PC-9 (cell line): ENCODE measurements at regions not wholly inside any gene's neighbourhood (a gene's known extent, or its start where the extent isn't known, plus 50 kb on each side); places are given as distances from the start of the nearest gene placed in this dataset.

Source experiments
- CTCF ChIP-seq: fragments of 200-600 bp; sonication (generic); conservative IDR thresholded peaks from 2 replicates; pipeline ENCODE4 v1.6.1; 2017; ENCODE audit warnings: mixed run types, antibody characterized with exemption, mild to moderate bottlenecking, moderate library complexity
- EZH2 ChIP-seq: fragments of 200-600 bp; sonication (generic); IDR thresholded peaks from 2 replicates; pipeline ENCODE4 v1.8.0; 2017; ENCODE audit warnings: antibody characterized with exemption, low read depth

- TF ChIP-seq CTCF (no peak), EZH2 (no peak)
These were observed 63.8 kb downstream of the SIPA1L2 start for GRCh38 chr1:232566093-232566492.
